OCI-LY1 (cell line): ENCODE measurements at regions not wholly inside any gene's neighbourhood (a gene's known extent, or its start where the extent isn't known, plus 50 kb on each side); places are given as distances from the start of the nearest gene placed in this dataset.

Experiments used
- H2AFZ ChIP-seq: fragments of 200-600 bp; sonication (generic), shearing (Covaris generic); 2 replicates; pipeline ENCODE4 v1.6.0; 2014; ENCODE audit warnings: antibody characterized with exemption, mild to moderate bottlenecking, low read length
- H3F3A ChIP-seq: fragments of 200-600 bp; sonication (generic), shearing (Covaris generic); 2 replicates; pipeline ENCODE4 v1.6.0; 2014; ENCODE audit warnings: mild to moderate bottlenecking, antibody characterized with exemption, low read length, moderate library complexity; ENCODE audit not compliant: insufficient read depth
- H3K27ac ChIP-seq: fragments of 200-600 bp; sonication (generic); 2 replicates; pipeline ENCODE4 v1.5.1; 2014; ENCODE audit warnings: low read length, mixed run types, mild to moderate bottlenecking, low read depth; ENCODE audit not compliant: poor library complexity, severe bottlenecking
- H3K27me3 ChIP-seq: fragments of 200-600 bp; sonication (generic); 2 replicates; pipeline ENCODE4 v1.6.0; 2014; ENCODE audit warnings: antibody characterized with exemption, mild to moderate bottlenecking, low read length, moderate library complexity; ENCODE audit not compliant: insufficient read depth
- H3K36me3 ChIP-seq: fragments of 200-600 bp; sonication (generic); 2 replicates; pipeline ENCODE4 v1.6.1; 2014; ENCODE audit warnings: mild to moderate bottlenecking, antibody characterized with exemption, low read length, moderate library complexity, mixed read lengths; ENCODE audit not compliant: insufficient read depth
- H3K4me1 ChIP-seq: fragments of 200-600 bp; sonication (generic); 2 replicates; pipeline ENCODE4 v1.5.1; 2014; ENCODE audit warnings: mild to moderate bottlenecking, low read length, moderate library complexity; ENCODE audit not compliant: insufficient read depth, severe bottlenecking
- H3K4me2 ChIP-seq: fragments of 200-600 bp; sonication (generic), shearing (Covaris generic); 2 replicates; pipeline ENCODE4 v1.6.1; 2014; ENCODE audit warnings: low read length
- H3K4me3 ChIP-seq: fragments of 200-600 bp; sonication (generic); 2 replicates; pipeline ENCODE4 v1.5.1; 2014; ENCODE audit warnings: low read length, low read depth, mild to moderate bottlenecking, mixed read lengths; ENCODE audit not compliant: poor library complexity, severe bottlenecking
- H3K79me2 ChIP-seq: fragments of 200-600 bp; shearing (Covaris generic); 2 replicates; pipeline ENCODE4 v1.6.1; 2016; ENCODE audit warnings: mixed run types, low read length, mixed read lengths; ENCODE audit not compliant: insufficient read depth
- H3K9ac ChIP-seq: fragments of 200-600 bp; sonication (generic), shearing (Covaris generic); 2 replicates; pipeline ENCODE4 v1.6.1; 2014; ENCODE audit warnings: mild to moderate bottlenecking, low read length, mixed read lengths
- H3K9me2 ChIP-seq: fragments of 200-600 bp; sonication (generic), shearing (Covaris generic); 2 replicates; pipeline ENCODE4 v1.6.1; 2014; ENCODE audit warnings: low read depth, mild to moderate bottlenecking, low read length, mixed read lengths
- H3K9me3 ChIP-seq: fragments of 200-600 bp; shearing (Covaris generic); 2 replicates; pipeline ENCODE4 v1.6.1; 2014; ENCODE audit warnings: low read length, mixed read lengths
- H4K20me1 ChIP-seq: fragments of 200-600 bp; sonication (generic), shearing (Covaris generic); 2 replicates; pipeline ENCODE4 v1.6.0; 2016; ENCODE audit warnings: mild to moderate bottlenecking, low read length; ENCODE audit not compliant: insufficient read depth
- EZH2 ChIP-seq: fragments of 200-600 bp; sonication (generic), shearing (Covaris generic); IDR thresholded peaks from 2 replicates; pipeline ENCODE4 v1.8.0; 2017; ENCODE audit warnings: borderline replicate concordance, mixed run types, mild to moderate bottlenecking, antibody characterized with exemption, low read length, moderate library complexity, mixed read lengths
- TF ChIP-seq, protein P1 (sequence below): fragments of 200-600 bp; sonication (generic), shearing (Covaris generic); IDR thresholded peaks from 2 replicates; pipeline ENCODE4 v1.5.1; 2017; ENCODE audit warnings: mild to moderate bottlenecking, antibody characterized with exemption, low read length, moderate library complexity, mixed read lengths

DNA sequence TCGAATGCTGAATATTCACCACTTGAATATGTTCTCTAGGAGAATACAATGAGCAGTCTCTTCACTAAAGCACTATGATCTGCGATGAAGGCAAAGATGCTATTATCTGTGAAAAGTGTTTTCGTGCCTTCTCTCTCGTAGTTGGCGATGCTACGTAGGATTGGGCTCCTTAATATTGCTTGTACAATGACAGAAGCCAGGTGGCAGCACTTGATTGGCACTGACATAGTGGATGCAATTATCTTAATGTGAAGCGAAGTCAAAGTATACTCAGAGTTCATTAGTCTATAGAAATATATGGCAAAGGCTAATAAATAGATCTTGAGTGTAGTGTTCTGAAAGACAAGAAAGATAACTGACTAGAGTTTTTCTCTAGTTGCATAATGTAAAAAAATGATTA, 1135.7 kb upstream of the AGA start:
- H3K9me2 ChIP-seq = no peaks in the 10 kb centered on the region
- H3K36me3 ChIP-seq = no peaks in the 10 kb centered on the region
- no peaks in the 10 kb centered on the region for H3K4me1 ChIP-seq
- no peaks in the 10 kb centered on the region for H4K20me1 ChIP-seq
- no peak overlapping the region for H3K4me2 ChIP-seq
- no peak overlapping the region for H3K27ac ChIP-seq
- H3K9ac ChIP-seq = no peak overlapping the region
- TF ChIP-seq EZH2 = no peak
- TF ChIP-seq, protein P1, sequence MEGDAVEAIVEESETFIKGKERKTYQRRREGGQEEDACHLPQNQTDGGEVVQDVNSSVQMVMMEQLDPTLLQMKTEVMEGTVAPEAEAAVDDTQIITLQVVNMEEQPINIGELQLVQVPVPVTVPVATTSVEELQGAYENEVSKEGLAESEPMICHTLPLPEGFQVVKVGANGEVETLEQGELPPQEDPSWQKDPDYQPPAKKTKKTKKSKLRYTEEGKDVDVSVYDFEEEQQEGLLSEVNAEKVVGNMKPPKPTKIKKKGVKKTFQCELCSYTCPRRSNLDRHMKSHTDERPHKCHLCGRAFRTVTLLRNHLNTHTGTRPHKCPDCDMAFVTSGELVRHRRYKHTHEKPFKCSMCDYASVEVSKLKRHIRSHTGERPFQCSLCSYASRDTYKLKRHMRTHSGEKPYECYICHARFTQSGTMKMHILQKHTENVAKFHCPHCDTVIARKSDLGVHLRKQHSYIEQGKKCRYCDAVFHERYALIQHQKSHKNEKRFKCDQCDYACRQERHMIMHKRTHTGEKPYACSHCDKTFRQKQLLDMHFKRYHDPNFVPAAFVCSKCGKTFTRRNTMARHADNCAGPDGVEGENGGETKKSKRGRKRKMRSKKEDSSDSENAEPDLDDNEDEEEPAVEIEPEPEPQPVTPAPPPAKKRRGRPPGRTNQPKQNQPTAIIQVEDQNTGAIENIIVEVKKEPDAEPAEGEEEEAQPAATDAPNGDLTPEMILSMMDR = peak; percentile 49
- H3K4me3 ChIP-seq = no peak overlapping the region
- no peaks in the 10 kb centered on the region for H3K79me2 ChIP-seq
- no peaks in the 10 kb centered on the region for H3K27me3 ChIP-seq
- no peaks in the 10 kb centered on the region for H3F3A ChIP-seq
- no peaks in the 10 kb centered on the region for H3K9me3 ChIP-seq
- H2AFZ ChIP-seq = no peak overlapping the region

DNA sequence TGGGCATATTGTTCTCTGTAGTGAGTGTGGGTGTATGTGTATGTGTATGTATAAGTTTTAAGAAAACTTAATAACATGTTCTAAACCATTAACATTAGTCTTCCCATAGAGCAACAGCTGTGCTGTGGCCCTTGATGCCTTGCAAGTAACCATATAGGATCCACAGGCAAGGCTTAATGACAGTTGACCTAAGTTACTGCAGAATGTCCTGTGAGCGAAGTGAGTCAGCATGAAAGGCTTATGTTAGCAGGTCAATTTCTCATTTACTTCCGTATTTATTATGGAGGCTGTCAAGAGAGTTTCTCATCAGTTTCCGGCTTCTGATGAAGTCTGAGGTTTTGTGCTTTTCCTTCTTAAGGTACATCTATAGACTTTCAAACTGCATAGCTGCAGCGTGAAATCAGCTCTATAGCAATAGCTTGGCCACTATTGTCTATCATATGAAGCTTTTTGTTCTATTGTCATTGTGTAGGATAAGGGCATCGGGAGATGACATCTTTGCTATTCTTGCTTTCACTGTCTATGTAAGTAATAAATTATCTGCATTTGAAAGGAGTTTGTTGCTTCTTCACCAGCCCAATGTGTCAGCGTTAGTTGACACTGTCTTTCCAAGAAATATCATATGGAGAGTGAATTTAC, 1153.4 kb upstream of the AGA start:
- Histone ChIP-seq H3K36me3 (no peaks in the 10 kb centered on the region), H3K9me2 (no peaks in the 10 kb centered on the region), H3F3A (no peaks in the 10 kb centered on the region), H3K9ac (no peak overlapping the region), H3K4me3 (no peak overlapping the region), H2AFZ (no peak overlapping the region), H4K20me1 (no peaks in the 10 kb centered on the region), H3K27me3 (no peaks in the 10 kb centered on the region), H3K9me3 (no peaks in the 10 kb centered on the region), H3K4me1 (no peaks in the 10 kb centered on the region), H3K27ac (no peak overlapping the region), H3K4me2 (no peak overlapping the region), H3K79me2 (no peaks in the 10 kb centered on the region)
- TF ChIP-seq, protein P1 = no peak
- no peak for TF ChIP-seq EZH2

DNA sequence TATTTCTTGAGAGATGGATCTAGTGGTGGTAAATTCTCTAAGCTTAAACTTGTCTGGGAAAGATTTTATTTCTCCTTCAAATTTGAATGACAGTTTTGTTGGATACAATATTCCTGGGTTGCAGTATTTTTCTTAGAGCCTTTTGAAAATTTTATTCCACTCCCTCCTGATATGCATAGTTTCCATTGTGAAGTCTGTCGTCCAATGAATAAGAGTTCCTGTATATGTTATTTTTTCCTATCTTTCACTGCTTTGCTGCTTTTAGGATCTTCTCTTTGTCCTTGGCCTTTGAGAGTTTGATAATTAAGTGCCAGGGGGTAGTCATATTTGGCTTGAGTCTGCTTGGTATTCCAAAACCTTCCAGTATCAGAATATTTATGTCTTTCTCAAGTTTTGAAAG, 1156.4 kb upstream of the AGA start:
- H3K27me3 ChIP-seq = no peaks in the 10 kb centered on the region
- H3K4me2 ChIP-seq = no peak overlapping the region
- no peaks in the 10 kb centered on the region for H3K9me3 ChIP-seq
- H3K36me3 ChIP-seq = no peaks in the 10 kb centered on the region
- H4K20me1 ChIP-seq = no peaks in the 10 kb centered on the region
- no peak overlapping the region for H2AFZ ChIP-seq
- H3K4me1 ChIP-seq = no peaks in the 10 kb centered on the region
- no peaks in the 10 kb centered on the region for H3K9me2 ChIP-seq
- no peaks in the 10 kb centered on the region for H3K79me2 ChIP-seq
- H3K9ac ChIP-seq = no peak overlapping the region
- no peaks in the 10 kb centered on the region for H3F3A ChIP-seq
- H3K27ac ChIP-seq = no peak overlapping the region
- no peak overlapping the region for H3K4me3 ChIP-seq
- TF ChIP-seq, protein P1 = no peak
- no peak for TF ChIP-seq EZH2
